HepG2 (cell line): ENCODE measurements at regions not wholly inside any gene's neighbourhood (a gene's known extent, or its start where the extent isn't known, plus 50 kb on each side); places are given as distances from the start of the nearest gene placed in this dataset.

Experiments used
- ATAC-seq: fragments of 200-7000 bp; cut with Tn5 transposase; 3 replicates; pipeline ENCODE4 v1.9.1; 2020; ENCODE audit warnings: mild to moderate bottlenecking, moderate library complexity
- BruUV-seq: library from RNA; stranded (reverse); fragments of 400-500 nt; replicated peaks from 2 replicates; lab custom pipeline; 2021; lab: Mats Ljungman, UMichigan
- CTCF ChIA-PET: fragments of 300-600 bp; formaldehyde crosslinking; extraction: SDS; loops from one replicate; lab custom pipeline; 2021; ENCODE audit warnings: low total read pairs, inconsistent platforms, low intra/inter-chr PET ratio; lab: Yijun Ruan, JAX
- POLR2A ChIA-PET: fragments of 350-600 bp; sonication (Branson Sonifier 250); formaldehyde crosslinking; loops from one replicate; lab custom pipeline; 2020; ENCODE audit warnings: antibody characterized with exemption, inconsistent platforms; lab: Yijun Ruan, JAX
- DNase-seq: peaks from one replicate; pipeline ENCODE4 v3.0.0-alpha.2; 2015; ENCODE audit warnings: low spot score
- FAIRE-seq: peaks from 3 replicates; lab custom pipeline; 2011; peaks lifted over from hg19 to GRCh38; lab: Jason Lieb, UNC
- H2AFZ ChIP-seq: one replicate; pipeline ENCODE4 v1.6.1; 2011; ENCODE audit warnings: low read length, inconsistent platforms
- H3K27ac ChIP-seq: fragments of 300-600 bp; 3 replicates; pipeline ENCODE4 v1.8.0; 2011; ENCODE audit warnings: mixed run types, mild to moderate bottlenecking, mixed read lengths, low read length, inconsistent platforms; ENCODE audit not compliant: insufficient read depth; ENCODE audit errors: extremely low read length
- H3K27me3 ChIP-seq, 2 experiments: fragments of 200-600 bp in 1 of 2; 2 replicates in 1 of 2; 3 replicates in 1 of 2; pipeline versions ENCODE4 v1.6.0 to v1.8.0; 2011; ENCODE audit warnings: low read length in 2 of 2, mild to moderate bottlenecking in 2 of 2, moderate library complexity in 2 of 2, inconsistent platforms in 1 of 2; ENCODE audit not compliant: insufficient read depth in 2 of 2, control insufficient read depth in 1 of 2
- H3K36me3 ChIP-seq, 2 experiments: fragments of 200-600 bp in 1 of 2; replicated peaks in 1 of 2; 2 replicates in 1 of 2; 3 replicates in 1 of 2; pipeline versions ENCODE4 v1.5.1 to v1.8.0; 2011; ENCODE audit warnings: low read length in 2 of 2, inconsistent platforms in 1 of 2; ENCODE audit not compliant: insufficient read depth in 2 of 2, control insufficient read depth in 1 of 2
- H3K4me1 ChIP-seq: 2 replicates; pipeline ENCODE4 v1.5.1; 2012; ENCODE audit warnings: low read length, inconsistent platforms; ENCODE audit not compliant: insufficient read depth
- H3K4me2 ChIP-seq: 2 replicates; pipeline ENCODE4 v1.6.0; 2011; ENCODE audit warnings: low read depth, low read length, inconsistent platforms
- H3K4me3 ChIP-seq, 3 experiments: fragments of 200-600 bp in 1 of 3; sonication (generic), shearing (Covaris generic) in 1 of 3; replicated peaks in 1 of 3; 2 replicates each; pipeline ENCODE4 v1.5.1; 2011 to 2016; ENCODE audit warnings: low read length in 3 of 3, inconsistent platforms in 2 of 3, low read depth in 2 of 3, mild to moderate bottlenecking in 2 of 3, control low read depth in 1 of 3, mixed read lengths in 1 of 3; ENCODE audit not compliant: insufficient read depth in 1 of 3
- H3K79me2 ChIP-seq: one replicate; pipeline ENCODE4 v1.6.1; 2011; ENCODE audit warnings: low read length, inconsistent platforms; ENCODE audit not compliant: insufficient read depth
- H3K9ac ChIP-seq: 2 replicates; pipeline ENCODE4 v1.6.0; 2011; ENCODE audit warnings: mild to moderate bottlenecking, low read depth, low read length, inconsistent platforms; ENCODE audit not compliant: insufficient read depth
- H3K9me3 ChIP-seq: 2 replicates; pipeline ENCODE4 v1.5.1; 2012; ENCODE audit warnings: mild to moderate bottlenecking, low read length
- H4K20me1 ChIP-seq: 2 replicates; pipeline ENCODE4 v1.6.0; 2011; ENCODE audit warnings: inconsistent platforms, mild to moderate bottlenecking, low read length, moderate library complexity; ENCODE audit not compliant: insufficient read depth
- EHMT2 ChIP-seq: fragments of 200-600 bp; sonication (generic); IDR thresholded peaks from 2 replicates; pipeline ENCODE4 v1.7.0; 2017; ENCODE audit warnings: antibody characterized with exemption, low read depth, low read length, borderline replicate concordance
- EP300 ChIP-seq, 3 experiments: sonication (generic) in 1 of 3; formaldehyde crosslinking in 1 of 3; IDR thresholded peaks; 2 replicates each; pipeline versions ENCODE4 v1.5.1 to v1.6.1; 2011 to 2020; ENCODE audit warnings: low read depth in 2 of 3, low read length in 2 of 3, borderline replicate concordance in 1 of 3, improper control_type of control experiment in 1 of 3, mild to moderate bottlenecking in 1 of 3, missing genetic modification reagents in 1 of 3, moderate library complexity in 1 of 3
- JDP2 ChIP-seq: sonication (generic); formaldehyde crosslinking; IDR thresholded peaks from 2 replicates; pipeline ENCODE4 v1.8.1; 2022; ENCODE audit warnings: missing genetic modification reagents, borderline replicate concordance
- NFKBIZ ChIP-seq: IDR thresholded peaks from 2 replicates; pipeline ENCODE4 v1.6.1; 2018; ENCODE audit warnings: missing genetic modification reagents, missing compliant biosample characterization
- PCBP1 ChIP-seq: fragments of 200-400 bp; formaldehyde crosslinking; IDR thresholded peaks from 2 replicates; pipeline ENCODE4 v1.6.1; 2017; ENCODE audit warnings: mild to moderate bottlenecking, low read depth, low read length, borderline replicate concordance
- PITX1 ChIP-seq: sonication (generic); formaldehyde crosslinking; IDR thresholded peaks from 2 replicates; pipeline ENCODE4 v1.5.1; 2020; ENCODE audit warnings: mild to moderate bottlenecking, missing genetic modification reagents
- SALL1 ChIP-seq: sonication (generic); formaldehyde crosslinking; IDR thresholded peaks from 2 replicates; pipeline ENCODE4 v1.8.0; 2022; ENCODE audit warnings: mild to moderate bottlenecking, missing genetic modification reagents
- SOX6 ChIP-seq, 2 experiments: fragments of 450-650 bp in 1 of 2; sonication (generic) in 1 of 2; formaldehyde crosslinking in 1 of 2; IDR thresholded peaks; 2 replicates each; pipeline versions ENCODE4 v1.4.0 to v1.6.1; 2017 to 2020; ENCODE audit warnings: antibody characterized with exemption in 1 of 2, mild to moderate bottlenecking in 1 of 2, missing genetic modification reagents in 1 of 2
- TBX2 ChIP-seq: sonication (generic); formaldehyde crosslinking; IDR thresholded peaks from 2 replicates; pipeline ENCODE4 v1.5.0; 2020; ENCODE audit warnings: missing genetic modification reagents, mild to moderate bottlenecking, borderline replicate concordance
- TEAD3 ChIP-seq: optimal IDR thresholded peaks from 2 replicates; pipeline ENCODE3; 2016; ENCODE audit warnings: borderline replicate concordance
- ZNF136 ChIP-seq: sonication (generic); formaldehyde crosslinking; IDR thresholded peaks from 2 replicates; pipeline ENCODE4 v1.8.1; 2022; ENCODE audit warnings: low read depth, mild to moderate bottlenecking, moderate library complexity, missing genetic modification reagents
- ZNF264 ChIP-seq: sonication (generic); formaldehyde crosslinking; IDR thresholded peaks from 2 replicates; pipeline ENCODE4 v1.4.0; 2020; ENCODE audit warnings: missing genetic modification reagents
- ZNF644 ChIP-seq: IDR thresholded peaks from 2 replicates; pipeline ENCODE4 v1.6.1; 2016; ENCODE audit warnings: low read depth
- ZNF672 ChIP-seq: sonication (generic); formaldehyde crosslinking; IDR thresholded peaks from 2 replicates; pipeline ENCODE4 v1.8.1; 2022; ENCODE audit warnings: missing genetic modification reagents
- ZNF781 ChIP-seq: sonication (generic); formaldehyde crosslinking; IDR thresholded peaks from 2 replicates; pipeline ENCODE4 v1.5.1; 2020; ENCODE audit warnings: borderline replicate concordance, mild to moderate bottlenecking, missing genetic modification reagents; ENCODE audit errors: not compliant biosample characterization
- ZNF850 ChIP-seq: sonication (generic); formaldehyde crosslinking; conservative IDR thresholded peaks from 2 replicates; pipeline ENCODE4 v1.9.0; 2021; ENCODE audit warnings: mild to moderate bottlenecking, missing genetic modification reagents
- WGBS: methylation state at CpG from one replicate; pipeline ENCODE4 v1.1.6; 2017; ENCODE audit warnings: low lambda C conversion rate; 5-methylcytosine and 5-hydroxymethylcytosine counted together
- in situ Hi-C: cut with HindIII; loops from 2 replicates; pipeline ENCODE4 v1.10.0; 2017; ENCODE audit warnings: low pct_unique_long_range_greater_than_20kb; ENCODE audit not compliant: extremely low pct_ligation_motif_present
- intact Hi-C: fragments of 100-400 bp; cut with micrococcal nuclease; formaldehyde crosslinking; loops from one replicate; pipeline ENCODE4 v1.10.0; 2022; ENCODE audit not compliant: unreplicated experiment
- TF ChIP-seq, protein P1 (sequence below): sonication (generic); formaldehyde crosslinking; IDR thresholded peaks from 2 replicates; pipeline ENCODE4 v1.5.0; 2020; ENCODE audit warnings: mild to moderate bottlenecking, missing genetic modification reagents
- TF ChIP-seq, protein P2 (sequence below): sonication (generic); formaldehyde crosslinking; IDR thresholded peaks from 2 replicates; pipeline ENCODE4 v1.8.0; 2022; ENCODE audit warnings: missing genetic modification reagents, low read depth, mild to moderate bottlenecking, borderline replicate concordance
- TF ChIP-seq, protein P3 (sequence below): IDR thresholded peaks from 2 replicates; pipeline ENCODE4 v1.6.1; 2016; ENCODE audit warnings: low read depth

DNA sequence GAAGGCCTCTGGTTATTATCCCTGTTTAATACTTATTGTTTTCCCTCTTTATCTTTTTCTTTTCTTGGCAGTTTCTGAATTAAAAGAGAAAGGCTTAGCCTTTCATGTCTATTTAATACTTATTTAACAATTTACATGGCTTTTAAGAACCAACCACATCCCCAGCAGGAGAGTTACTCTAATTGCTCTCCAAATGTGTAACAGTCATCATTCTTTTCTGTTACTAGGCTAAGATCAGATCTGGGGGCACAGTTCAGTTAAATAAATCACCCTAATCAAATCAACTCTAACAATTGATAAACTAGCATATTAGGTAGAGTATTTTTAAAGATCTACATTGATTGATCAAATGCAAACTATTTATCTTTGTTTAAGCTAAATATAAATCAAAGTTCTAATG lies 54.1 kb upstream of the NT5E start (continued):
- TF ChIP-seq, protein P1, sequence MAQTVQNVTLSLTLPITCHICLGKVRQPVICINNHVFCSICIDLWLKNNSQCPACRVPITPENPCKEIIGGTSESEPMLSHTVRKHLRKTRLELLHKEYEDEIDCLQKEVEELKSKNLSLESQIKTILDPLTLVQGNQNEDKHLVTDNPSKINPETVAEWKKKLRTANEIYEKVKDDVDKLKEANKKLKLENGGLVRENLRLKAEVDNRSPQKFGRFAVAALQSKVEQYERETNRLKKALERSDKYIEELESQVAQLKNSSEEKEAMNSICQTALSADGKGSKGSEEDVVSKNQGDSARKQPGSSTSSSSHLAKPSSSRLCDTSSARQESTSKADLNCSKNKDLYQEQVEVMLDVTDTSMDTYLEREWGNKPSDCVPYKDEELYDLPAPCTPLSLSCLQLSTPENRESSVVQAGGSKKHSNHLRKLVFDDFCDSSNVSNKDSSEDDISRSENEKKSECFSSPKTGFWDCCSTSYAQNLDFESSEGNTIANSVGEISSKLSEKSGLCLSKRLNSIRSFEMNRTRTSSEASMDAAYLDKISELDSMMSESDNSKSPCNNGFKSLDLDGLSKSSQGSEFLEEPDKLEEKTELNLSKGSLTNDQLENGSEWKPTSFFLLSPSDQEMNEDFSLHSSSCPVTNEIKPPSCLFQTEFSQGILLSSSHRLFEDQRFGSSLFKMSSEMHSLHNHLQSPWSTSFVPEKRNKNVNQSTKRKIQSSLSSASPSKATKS (CRISPR knock-in tag) = no peak
- TF ChIP-seq JDP2 (CRISPR knock-in tag) (no peak), ZNF136 (CRISPR knock-in tag) (no peak), ZNF850 (CRISPR knock-in tag) (no peak)
- TF ChIP-seq, protein P2, sequence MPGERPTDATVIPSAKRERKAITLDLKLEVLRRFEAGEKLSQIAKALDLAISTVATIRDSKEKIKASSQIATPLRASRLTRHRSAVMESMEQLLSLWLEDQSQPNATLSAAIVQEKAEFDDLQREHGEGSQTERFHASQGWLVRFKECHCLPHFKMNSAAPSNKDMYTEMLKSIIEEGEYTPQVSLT (CRISPR knock-in tag) = no peak
- TF ChIP-seq, protein P3, sequence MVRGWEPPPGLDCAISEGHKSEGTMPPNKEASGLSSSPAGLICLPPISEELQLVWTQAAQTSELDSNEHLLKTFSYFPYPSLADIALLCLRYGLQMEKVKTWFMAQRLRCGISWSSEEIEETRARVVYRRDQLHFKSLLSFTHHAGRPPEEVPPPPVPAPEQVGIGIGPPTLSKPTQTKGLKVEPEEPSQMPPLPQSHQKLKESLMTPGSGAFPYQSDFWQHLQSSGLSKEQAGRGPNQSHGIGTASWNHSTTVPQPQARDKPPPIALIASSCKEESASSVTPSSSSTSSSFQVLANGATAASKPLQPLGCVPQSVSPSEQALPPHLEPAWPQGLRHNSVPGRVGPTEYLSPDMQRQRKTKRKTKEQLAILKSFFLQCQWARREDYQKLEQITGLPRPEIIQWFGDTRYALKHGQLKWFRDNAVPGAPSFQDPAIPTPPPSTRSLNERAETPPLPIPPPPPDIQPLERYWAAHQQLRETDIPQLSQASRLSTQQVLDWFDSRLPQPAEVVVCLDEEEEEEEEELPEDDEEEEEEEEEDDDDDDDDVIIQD (CRISPR knock-in tag) = no peak
- TF ChIP-seq, all 625 proteins: peak for 3

DNA sequence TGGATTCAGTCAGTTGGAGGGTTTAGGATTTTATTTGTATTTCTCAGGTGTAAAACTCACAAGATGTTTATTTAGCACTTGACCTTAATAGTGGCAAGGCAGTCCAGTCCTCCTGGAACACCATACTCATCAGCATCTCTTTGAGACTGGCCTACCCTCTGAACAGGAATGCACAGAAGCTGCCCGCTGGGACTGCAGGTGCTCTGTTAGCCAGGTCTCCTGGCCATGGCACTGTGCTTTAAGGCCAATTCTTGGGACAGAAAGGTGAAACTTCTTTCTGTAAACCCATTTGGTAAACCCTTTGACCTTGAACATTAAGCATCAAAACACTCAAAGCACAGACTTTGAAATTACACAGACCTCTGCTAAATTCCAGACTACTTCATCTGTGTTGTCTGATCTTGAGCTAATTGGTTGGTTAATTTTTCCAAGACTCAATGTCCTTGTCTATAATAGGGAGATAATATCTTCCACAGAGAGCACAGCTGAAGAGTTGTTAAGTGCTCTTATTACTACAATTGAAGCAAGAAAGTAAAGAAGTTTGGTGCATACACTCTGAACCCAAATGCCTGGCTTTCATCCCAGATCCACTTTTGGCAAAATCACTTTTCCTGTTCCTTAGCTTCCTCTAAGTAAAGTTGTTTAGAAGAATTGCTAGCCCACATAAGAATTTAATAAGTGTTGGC lies 54.9 kb upstream of the NT5E start:
- Histone ChIP-seq H3K27me3 (no peaks in the 10 kb centered on the region), H4K20me1 (no peaks in the 10 kb centered on the region), H3K79me2 (no peaks in the 10 kb centered on the region), H3K36me3 (no peaks in the 10 kb centered on the region), H3K27ac (peak overlapping the region; percentile 29), H3K9me3 (no peaks in the 10 kb centered on the region), H3K4me2 (no peak overlapping the region), H3K4me3 (no peak overlapping the region), H3K4me1 (peaks cover 67% of the 10 kb centered on the region), H2AFZ (no peak overlapping the region), H3K9ac (no peak overlapping the region)
- CTCF ChIA-PET = no interaction called here
- BruUV-seq = no TSS peak
- FAIRE-seq (no peak), ATAC-seq (peak; percentile 37), DNase-seq (no peak)
- POLR2A ChIA-PET = no interaction called here
- 67% methylated on average over 1 of the region's 1 CpG for WGBS
- in situ Hi-C loops (no loop called here), intact Hi-C loops (no loop called here)
- TF ChIP-seq ZNF264 (CRISPR knock-in tag) (no peak), NFKBIZ (CRISPR knock-in tag) (no peak), EP300 (IDR thresholded peaks at IDR 0.05; ENCODE audit: low read depth in 2 of 2, low read length in 2 of 2) (0 out of 4 replicates have a peak, but pooled peaks of 1 of the 2 experiments have one; percentile 21), EP300 (CRISPR knock-in tag; IDR thresholded peaks at IDR 0.05; ENCODE audit: borderline replicate concordance) (no peak), ZNF672 (no peak), ZNF781 (CRISPR knock-in tag) (no peak), PCBP1 (no peak), SALL1 (CRISPR knock-in tag) (0 out of 2 replicates have a peak, but pooled peaks have one; percentile 30), TEAD3 (no peak), EHMT2 (0 out of 2 replicates have a peak, but pooled peaks have one; percentile 34), SOX6 (IDR thresholded peaks at IDR 0.05) (no peak), SOX6 (CRISPR knock-in tag; IDR thresholded peaks at IDR 0.05) (peak; percentile 41; the same call in 1 of the 2 replicates), ZNF644 (peak; percentile 63), TBX2 (CRISPR knock-in tag) (peak; percentile 27; the same call in 1 of the 2 replicates), PITX1 (0 out of 2 replicates have a peak, but pooled peaks have one; percentile 19)
